ENCODE measurements at regions not wholly inside any gene's neighbourhood (a gene's known extent, or its start where the extent isn't known, plus 50 kb on each side); places are given as distances from the start of the nearest gene placed in this dataset.

- no peak for TF ChIP-seq CTCF (IDR thresholded peaks at IDR 0.05)
- no peak overlapping the region for H3K4me3 Mint-ChIP-seq (ENCODE audit: unreplicated experiment)
- H3K27me3 Mint-ChIP-seq (ENCODE audit: low read depth): peaks cover 1% of the 10 kb centered on the region
- H3K27ac Mint-ChIP-seq (ENCODE audit: unreplicated experiment): no peak overlapping the region
- no peak for DNase-seq (ENCODE audit: low spot score)
- no peaks in the 10 kb centered on the region for H3K9me3 Mint-ChIP-seq (ENCODE audit: low read depth)
- H3K36me3 Mint-ChIP-seq (ENCODE audit: low read depth): no peaks in the 10 kb centered on the region
- peaks cover 8% of the 10 kb centered on the region for H3K4me1 Mint-ChIP-seq (ENCODE audit: low read depth)
These were observed 51.4 kb upstream of the CAST start for GRCh38 chr5:96610747-96611146.

- no peaks in the 10 kb centered on the region for H3K36me3 Mint-ChIP-seq (ENCODE audit: low read depth)
These were observed 50.2 kb upstream of the CAST start for GRCh38 chr5:96611946-96612345.

More at GRCh38 chr5:96611946-96612345, 50.2 kb upstream of the CAST start:
- Mint-ChIP-seq H3K9me3 (ENCODE audit: low read depth) (no peaks in the 10 kb centered on the region), H3K27me3 (ENCODE audit: low read depth) (peaks cover 1% of the 10 kb centered on the region), H3K27ac (ENCODE audit: unreplicated experiment) (no peak overlapping the region), H3K4me1 (ENCODE audit: low read depth) (peaks cover 8% of the 10 kb centered on the region), H3K4me3 (ENCODE audit: unreplicated experiment) (no peak overlapping the region)
- DNase-seq (ENCODE audit: low spot score): no peak
- TF ChIP-seq CTCF (IDR thresholded peaks at IDR 0.05): no peak
